H1 (cell line): ENCODE measurements at regions not wholly inside any gene's neighbourhood (a gene's known extent, or its start where the extent isn't known, plus 50 kb on each side); places are given as distances from the start of the nearest gene placed in this dataset.

Source experiments
- CTCF ChIA-PET: fragments of 300-600 bp; sonication (Branson Sonifier 250); formaldehyde crosslinking; loops from one replicate; lab custom pipeline; 2021; ENCODE audit not compliant: partially characterized antibody; lab: Charles Lee
- POLR2A ChIA-PET: fragments of 300-600 bp; sonication (Branson Sonifier 250); formaldehyde crosslinking; loops from one replicate; lab custom pipeline; 2021; ENCODE audit warnings: inconsistent platforms; ENCODE audit not compliant: partially characterized antibody; lab: Charles Lee
- DNase-seq, 2 experiments: peaks; one replicate each; pipeline versions ENCODE4 v3.0.0 to v3.0.0-alpha.2; 2010 to 2022; ENCODE audit warnings: low spot score in 2 of 2, low read depth in 1 of 2, mixed read lengths in 1 of 2
- FAIRE-seq: peaks from 2 replicates; lab custom pipeline; 2011; peaks lifted over from hg19 to GRCh38; lab: Jason Lieb, UNC
- H2AFZ ChIP-seq: 2 replicates; pipeline ENCODE4 v1.8.1; 2012; ENCODE audit warnings: low read length, inconsistent platforms
- H2AK5ac ChIP-seq: 2 replicates; pipeline ENCODE4 v1.6.1; 2013; ENCODE audit warnings: low read depth, low read length
- H2BK120ac ChIP-seq: replicated peaks from 2 replicates; pipeline ENCODE3; 2013; ENCODE audit warnings: low read depth, low read length, inconsistent platforms
- H2BK12ac ChIP-seq: 2 replicates; pipeline ENCODE4 v1.6.1; 2013; ENCODE audit warnings: low read depth, low read length
- H2BK15ac ChIP-seq: 2 replicates; pipeline ENCODE4 v1.6.1; 2013; ENCODE audit warnings: low read length
- H2BK20ac ChIP-seq: 2 replicates; pipeline ENCODE4 v1.6.1; 2013; ENCODE audit warnings: low read length
- H2BK5ac ChIP-seq: 2 replicates; pipeline ENCODE4 v1.6.1; 2013; ENCODE audit warnings: low read depth, low read length
- H3K14ac ChIP-seq: 2 replicates; pipeline ENCODE4 v1.6.1; 2013; ENCODE audit warnings: inconsistent platforms; ENCODE audit not compliant: insufficient read length
- H3K18ac ChIP-seq: 2 replicates; pipeline ENCODE4 v1.6.1; 2013; ENCODE audit warnings: low read length; ENCODE audit errors: extremely low read depth
- H3K23ac ChIP-seq: 2 replicates; pipeline ENCODE4 v1.6.1; 2013; ENCODE audit warnings: inconsistent platforms; ENCODE audit not compliant: insufficient read length
- H3K23me2 ChIP-seq: 2 replicates; pipeline ENCODE4 v1.6.1; 2013; ENCODE audit warnings: low read depth, low read length
- H3K27ac ChIP-seq: 2 replicates; pipeline ENCODE4 v1.6.1; 2011; ENCODE audit warnings: low read depth, low read length, inconsistent platforms
- H3K27me3 ChIP-seq, 4 experiments: replicated peaks in 1 of 4; 1 replicate in 1 of 4; 2 replicates in 3 of 4; pipeline versions ENCODE4 v1.6.1 to v1.8.1; 2011 to 2013; ENCODE audit warnings: low read length in 3 of 4, mild to moderate bottlenecking in 3 of 4, inconsistent platforms in 2 of 4, mixed read lengths in 2 of 4, moderate library complexity in 1 of 4; ENCODE audit not compliant: control insufficient read depth in 3 of 4, insufficient read depth in 3 of 4; ENCODE audit errors: extremely low read depth in 1 of 4
- H3K36me3 ChIP-seq, 4 experiments: 2 replicates each; pipeline versions ENCODE4 v1.6.1 to v1.8.1; 2011 to 2013; ENCODE audit warnings: mild to moderate bottlenecking in 4 of 4, low read length in 3 of 4, moderate library complexity in 2 of 4, control low read depth in 1 of 4, inconsistent platforms in 1 of 4; ENCODE audit not compliant: insufficient read depth in 4 of 4, control insufficient read depth in 2 of 4
- H3K4ac ChIP-seq: replicated peaks from 2 replicates; pipeline ENCODE3; 2013; ENCODE audit warnings: low read length, low read depth, mixed read lengths, inconsistent platforms; ENCODE audit not compliant: insufficient read length
- H3K4me1 ChIP-seq, 4 experiments: replicated peaks in 1 of 4; 1 replicate in 1 of 4; 2 replicates in 3 of 4; pipeline versions ENCODE4 v1.6.1 to v1.8.1; 2011 to 2013; ENCODE audit warnings: low read length in 3 of 4, inconsistent platforms in 2 of 4, mixed read lengths in 1 of 4; ENCODE audit not compliant: insufficient read depth in 4 of 4, control insufficient read depth in 3 of 4
- H3K4me2 ChIP-seq, 2 experiments: 2 replicates each; pipeline versions ENCODE4 v1.6.1 to v1.8.1; 2011 to 2013; ENCODE audit warnings: low read depth in 2 of 2, low read length in 2 of 2, control low read depth in 1 of 2, inconsistent platforms in 1 of 2, mild to moderate bottlenecking in 1 of 2; ENCODE audit not compliant: insufficient read depth in 1 of 2
- H3K4me3 ChIP-seq, 4 experiments: fragments of 200-600, 300-600 bp in 1 of 4; sonication (generic), shearing (Covaris generic), sonication (Bioruptor Twin) in 1 of 4; 2 replicates each; pipeline versions ENCODE4 v1.5.1 to v1.8.1; 2011 to 2016; ENCODE audit warnings: low read length in 4 of 4, low read depth in 3 of 4, control low read depth in 2 of 4, inconsistent platforms in 2 of 4, mild to moderate bottlenecking in 2 of 4, mixed read lengths in 1 of 4, moderate library complexity in 1 of 4; ENCODE audit not compliant: insufficient read depth in 2 of 4; ENCODE audit errors: extremely low read depth in 1 of 4
- H3K56ac ChIP-seq: replicated peaks from 2 replicates; pipeline ENCODE3; 2013; ENCODE audit warnings: low read depth, mild to moderate bottlenecking, mixed read lengths, low read length, inconsistent platforms; ENCODE audit not compliant: insufficient read length
- H3K79me1 ChIP-seq: 2 replicates; pipeline ENCODE4 v1.6.1; 2013; ENCODE audit warnings: low read depth, low read length, control low read depth
- H3K79me2 ChIP-seq, 2 experiments: 2 replicates each; pipeline versions ENCODE4 v1.6.1 to v1.8.1; 2012 to 2013; ENCODE audit warnings: low read length in 2 of 2, mild to moderate bottlenecking in 2 of 2, inconsistent platforms in 1 of 2; ENCODE audit not compliant: insufficient read depth in 2 of 2, control insufficient read depth in 1 of 2
- H3K9ac ChIP-seq, 4 experiments: replicated peaks in 1 of 4; 1 replicate in 1 of 4; 2 replicates in 3 of 4; pipeline versions ENCODE4 v1.6.1 to v1.8.1; 2011 to 2013; ENCODE audit warnings: low read depth in 3 of 4, low read length in 3 of 4, control low read depth in 2 of 4, mild to moderate bottlenecking in 2 of 4, moderate library complexity in 2 of 4, inconsistent platforms in 1 of 4; ENCODE audit errors: extremely low read depth in 1 of 4
- H3K9me3 ChIP-seq, 2 experiments: 2 replicates each; pipeline versions ENCODE4 v1.6.1 to v1.8.1; 2012 to 2013; ENCODE audit warnings: mild to moderate bottlenecking in 2 of 2, moderate library complexity in 2 of 2, control low read depth in 1 of 2, inconsistent platforms in 1 of 2, low read depth in 1 of 2, low read length in 1 of 2, mixed read lengths in 1 of 2; ENCODE audit not compliant: insufficient read depth in 2 of 2
- H4K20me1 ChIP-seq, 2 experiments: replicated peaks in 1 of 2; 2 replicates each; pipeline versions ENCODE3 to v1.8.1; 2011 to 2013; ENCODE audit warnings: inconsistent platforms in 2 of 2, low read length in 2 of 2, mild to moderate bottlenecking in 1 of 2; ENCODE audit not compliant: insufficient read depth in 2 of 2, control insufficient read depth in 1 of 2
- H4K5ac ChIP-seq: 2 replicates; pipeline ENCODE4 v1.6.1; 2013; ENCODE audit warnings: low read length, low read depth, mixed read lengths, inconsistent platforms; ENCODE audit not compliant: insufficient read length
- H4K8ac ChIP-seq: 2 replicates; pipeline ENCODE4 v1.8.0; 2013; ENCODE audit warnings: mild to moderate bottlenecking, moderate library complexity, low read length, inconsistent platforms; ENCODE audit not compliant: insufficient read depth; ENCODE audit errors: extremely low read depth
- H4K91ac ChIP-seq: replicated peaks from 2 replicates; pipeline ENCODE3; 2013; ENCODE audit warnings: low read length, mixed read lengths, inconsistent platforms; ENCODE audit not compliant: insufficient read length
- ATF3 ChIP-seq: IDR thresholded peaks from 2 replicates; pipeline ENCODE4 v1.6.1; 2011; ENCODE audit warnings: low read depth, mild to moderate bottlenecking, low read length; ENCODE audit not compliant: insufficient read depth
- BCL11A ChIP-seq, 2 experiments: IDR thresholded peaks; one replicate each; pipeline ENCODE4 v1.6.1; 2011; ENCODE audit warnings: low read depth in 2 of 2, low read length in 2 of 2, mild to moderate bottlenecking in 2 of 2
- CBX5 ChIP-seq: fragments of 300-800, 300-1000 bp; sonication (generic); IDR thresholded peaks from 2 replicates; pipeline ENCODE4 v1.7.1; 2016; ENCODE audit warnings: antibody characterized with exemption, low read length, low read depth
- CHD2 ChIP-seq: IDR thresholded peaks from 2 replicates; pipeline ENCODE4 v1.6.1; 2012; ENCODE audit warnings: low read length, improper control_type of control experiment
- E2F6 ChIP-seq: IDR thresholded peaks from 2 replicates; pipeline ENCODE4 v1.6.1; 2012; ENCODE audit warnings: inconsistent platforms
- MAFK ChIP-seq: IDR thresholded peaks from 2 replicates; pipeline ENCODE4 v1.6.1; 2012; ENCODE audit warnings: low read depth, mild to moderate bottlenecking, improper control_type of control experiment, low read length
- RNF2 ChIP-seq: fragments of 200-900, 300-1000 bp; sonication (generic); IDR thresholded peaks from 2 replicates; pipeline ENCODE4 v1.7.1; 2016; ENCODE audit warnings: borderline replicate concordance, low read depth, mild to moderate bottlenecking, antibody characterized with exemption, low read length; ENCODE audit not compliant: poor library complexity, severe bottlenecking; ENCODE audit errors: missing control alignments
- SP1 ChIP-seq: IDR thresholded peaks from 2 replicates; pipeline ENCODE4 v1.6.1; 2011; ENCODE audit warnings: low read depth, low read length
- SP4 ChIP-seq: IDR thresholded peaks from 2 replicates; pipeline ENCODE4 v1.6.1; 2012; ENCODE audit warnings: low read length, inconsistent platforms
- SRF ChIP-seq: IDR thresholded peaks from 2 replicates; pipeline ENCODE4 v1.6.1; 2011; ENCODE audit warnings: mild to moderate bottlenecking, low read depth, low read length, moderate library complexity
- TAF1 ChIP-seq: IDR thresholded peaks from 2 replicates; pipeline ENCODE4 v1.6.1; 2011; ENCODE audit warnings: mild to moderate bottlenecking, low read depth, low read length
- WGBS, 2 experiments: shearing (Covaris generic) in 1 of 2; methylation state at CpG; one replicate each; pipeline versions ENCODE4 v1.1.6 to v1.1.7; 2013 to 2015; ENCODE audit warnings: low lambda C conversion rate in 2 of 2, mixed read lengths in 2 of 2, inconsistent platforms in 1 of 2, low coverage in 1 of 2, missing lambda C conversion rate in 1 of 2; ENCODE audit not compliant: insufficient replicate concordance in 2 of 2, insufficient coverage in 1 of 2, insufficient read length in 1 of 2; ENCODE audit errors: extremely low coverage in 1 of 2, missing lambda C conversion rate in 1 of 2; 5-methylcytosine and 5-hydroxymethylcytosine counted together

GRCh38 chr5:81912933-81913332 is 58.9 kb upstream of the ATG10 start:
- TF ChIP-seq RNF2 (no peak), SRF (no peak), CBX5 (no peak), TAF1 (no peak), SP4 (no peak), MAFK (no peak), BCL11A (IDR thresholded peaks at IDR 0.05; ENCODE audit: low read depth in 2 of 2, low read length in 2 of 2) (no peak), CHD2 (no peak), E2F6 (no peak), SP1 (no peak), ATF3 (no peak)
- no peak for FAIRE-seq
- no peak overlapping the region for H4K8ac ChIP-seq
- H2BK5ac ChIP-seq: no peak overlapping the region
- H3K9ac ChIP-seq: no peak overlapping the region
- no peaks in the 10 kb centered on the region for H3K27me3 ChIP-seq
- no peak overlapping the region for H3K4me2 ChIP-seq
- WGBS, 2 experiments: 97% methylated on average over 8 of the region's 8 CpGs; no CpG with 5 or more reads in 1 of the 2 experiments
- CTCF ChIA-PET: no interaction called here
- no peak overlapping the region for H3K56ac ChIP-seq
- no peak overlapping the region for H2BK12ac ChIP-seq
- no peaks in the 10 kb centered on the region for H3K4me1 ChIP-seq
- no peaks in the 10 kb centered on the region for H3K79me1 ChIP-seq
- DNase-seq: no peak
- no peak overlapping the region for H2BK120ac ChIP-seq
- POLR2A ChIA-PET: no interaction called here
- H3K79me2 ChIP-seq: no peaks in the 10 kb centered on the region
- H2AFZ ChIP-seq: no peak overlapping the region
- H2BK20ac ChIP-seq: no peak overlapping the region
- H4K5ac ChIP-seq: no peak overlapping the region
- H3K18ac ChIP-seq: no peak overlapping the region
- H4K20me1 ChIP-seq: no peaks in the 10 kb centered on the region
- H3K4ac ChIP-seq: no peak overlapping the region
- peaks cover 2% of the 10 kb centered on the region; the same call in 1 of the 2 replicates for H3K23me2 ChIP-seq
- no peak overlapping the region for H2AK5ac ChIP-seq
- no peak overlapping the region for H3K27ac ChIP-seq
- no peaks in the 10 kb centered on the region for H3K36me3 ChIP-seq
- no peak overlapping the region for H4K91ac ChIP-seq
- no peak overlapping the region for H3K14ac ChIP-seq
- no peak overlapping the region for H2BK15ac ChIP-seq
- H3K4me3 ChIP-seq: no peak overlapping the region
- H3K9me3 ChIP-seq: 0 out of 4 replicates have a peak, but pooled peaks cover 0 to 4% of the 10 kb centered on the region in 2 experiments
- no peak overlapping the region for H3K23ac ChIP-seq
